Cardiac muscle cell (in vitro differentiated cells and primary cell): ENCODE measurements at regions not wholly inside any gene's neighbourhood (a gene's known extent, or its start where the extent isn't known, plus 50 kb on each side); places are given as distances from the start of the nearest gene placed in this dataset.

Experiments used
- DNase-seq, 2 donors: peaks; one replicate each; pipeline versions ENCODE4 v3.0.0 to v3.0.0-alpha.2; 2010 to 2017; ENCODE audit warnings: low read depth in 1 of 2, low spot score in 1 of 2
- H3K27ac ChIP-seq: fragments of 200-600 bp; sonication (generic); 2 replicates; pipeline ENCODE4 v1.5.1; 2016
- H3K27me3 ChIP-seq: fragments of 200-600 bp; sonication (generic); 2 replicates; pipeline ENCODE4 v1.6.0; 2016; ENCODE audit warnings: control low read depth
- H3K36me3 ChIP-seq: fragments of 200-600 bp; sonication (generic); 2 replicates; pipeline ENCODE4 v1.5.1; 2016; ENCODE audit warnings: control low read depth
- H3K4me1 ChIP-seq: fragments of 200-600 bp; sonication (generic); 2 replicates; pipeline ENCODE4 v1.8.1; 2017; ENCODE audit warnings: low read depth, mild to moderate bottlenecking, mixed run types
- H3K4me3 ChIP-seq: fragments of 200-600 bp; sonication (generic); 2 replicates; pipeline ENCODE4 v1.5.1; 2016; ENCODE audit warnings: mild to moderate bottlenecking
- H3K9me3 ChIP-seq: fragments of 200-600 bp; sonication (generic); 2 replicates; pipeline ENCODE4 v1.5.1; 2017; ENCODE audit warnings: low read depth, mild to moderate bottlenecking, control low read depth
- CTCF ChIP-seq: IDR thresholded peaks from 2 replicates; pipeline ENCODE4 v1.5.1; 2012; ENCODE audit warnings: low read depth, mild to moderate bottlenecking, low read length

DNA sequence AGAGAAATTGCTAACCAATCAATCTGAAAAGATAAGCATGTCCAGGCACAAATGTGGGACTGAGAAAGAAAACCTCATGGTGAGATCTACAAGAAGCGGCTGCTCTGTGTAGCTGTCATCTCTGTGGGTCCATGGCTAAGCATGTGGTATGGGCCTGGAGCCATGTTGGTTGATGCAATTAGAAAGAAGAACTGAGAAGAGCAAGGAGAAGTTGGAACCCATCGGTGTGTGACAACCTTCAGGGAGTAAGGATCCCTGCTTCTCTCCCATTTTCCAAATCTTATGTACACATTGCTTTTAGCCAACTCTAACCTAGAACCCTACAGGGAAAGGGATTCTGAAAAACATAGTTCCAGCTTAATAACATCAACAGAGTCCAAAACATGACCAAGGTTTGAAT, 890.2 kb downstream of the FSTL5 start:
- H3K36me3 ChIP-seq, result no peaks in the 10 kb centered on the region
- no peak overlapping the region for H3K27ac ChIP-seq
- no peak for DNase-seq
- H3K4me3 ChIP-seq, result no peak overlapping the region
- H3K9me3 ChIP-seq, result no peaks in the 10 kb centered on the region
- no peak for TF ChIP-seq CTCF
- H3K4me1 ChIP-seq, result peaks cover 12% of the 10 kb centered on the region
- H3K27me3 ChIP-seq, result no peaks in the 10 kb centered on the region

- Histone ChIP-seq H3K4me1 (peaks cover 3% of the 10 kb centered on the region), H3K9me3 (no peaks in the 10 kb centered on the region), H3K4me3 (no peak overlapping the region), H3K27me3 (no peaks in the 10 kb centered on the region), H3K27ac (no peak overlapping the region), H3K36me3 (no peaks in the 10 kb centered on the region)
- no peak for DNase-seq
- no peak for TF ChIP-seq CTCF
Measured at GRCh38 chr4:161260819-161261218, 903.0 kb downstream of the FSTL5 start.

DNA sequence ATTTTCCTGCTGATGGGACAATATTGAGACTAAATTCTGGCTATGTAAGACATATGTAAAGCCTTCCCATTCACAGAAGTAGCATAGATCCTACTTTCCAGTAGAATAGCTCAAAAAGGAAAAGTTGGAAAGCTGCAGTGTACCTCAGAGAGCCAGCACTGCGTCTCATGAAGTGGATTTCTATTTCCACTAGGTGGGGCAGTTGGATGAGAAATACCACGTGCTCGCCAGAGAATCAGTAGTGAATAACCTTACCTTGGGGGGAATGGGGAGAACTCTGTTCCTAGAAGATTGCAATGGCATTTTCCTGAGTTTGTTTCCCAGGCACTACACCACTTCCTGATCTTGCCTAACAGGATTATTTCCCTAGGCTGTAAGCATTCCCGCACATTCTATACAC, 907.1 kb downstream of the FSTL5 start:
- Histone ChIP-seq H3K27ac (no peak overlapping the region), H3K9me3 (no peaks in the 10 kb centered on the region), H3K4me1 (no peaks in the 10 kb centered on the region), H3K27me3 (no peaks in the 10 kb centered on the region), H3K36me3 (no peaks in the 10 kb centered on the region), H3K4me3 (no peak overlapping the region)
- no peak for TF ChIP-seq CTCF
- no peak for DNase-seq

GRCh38 chr4:161256172-161256571, 907.6 kb downstream of the FSTL5 start:
- no peak overlapping the region for H3K4me3 ChIP-seq

DNA sequence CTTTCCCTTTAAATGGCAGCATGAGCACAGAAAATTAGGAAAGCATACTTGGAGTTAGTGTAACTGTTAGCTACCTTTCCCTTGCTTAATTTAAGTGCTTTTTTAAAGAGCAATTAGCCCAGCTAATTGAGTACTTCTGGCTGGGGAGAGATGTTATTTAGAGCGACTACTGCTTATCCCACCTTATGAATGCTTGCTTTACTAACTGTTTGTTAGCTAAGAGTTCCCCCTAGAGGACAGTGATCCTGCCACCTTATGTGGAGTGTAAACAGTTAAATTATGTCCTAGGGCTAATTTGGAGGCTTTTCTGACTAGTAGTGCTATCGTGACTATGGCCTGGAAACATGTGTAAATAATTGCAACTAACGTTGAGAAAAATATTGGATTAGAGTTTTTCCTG, 909.4 kb downstream of the FSTL5 start:
- H3K4me3 ChIP-seq, result no peak overlapping the region

More at GRCh38 chr4:161256172-161256571, 907.6 kb downstream of the FSTL5 start:
- H3K9me3 ChIP-seq, result no peaks in the 10 kb centered on the region
- H3K36me3 ChIP-seq, result no peaks in the 10 kb centered on the region
- no peak overlapping the region for H3K27ac ChIP-seq
- no peak for DNase-seq
- H3K27me3 ChIP-seq, result no peaks in the 10 kb centered on the region
- H3K4me1 ChIP-seq, result no peaks in the 10 kb centered on the region
- TF ChIP-seq CTCF, result no peak

More for the DNA sequence above, 909.4 kb downstream of the FSTL5 start:
- no peak for TF ChIP-seq CTCF
- Histone ChIP-seq H3K4me1 (no peaks in the 10 kb centered on the region), H3K9me3 (no peaks in the 10 kb centered on the region), H3K27me3 (no peaks in the 10 kb centered on the region), H3K36me3 (no peaks in the 10 kb centered on the region), H3K27ac (no peak overlapping the region)
- no peak for DNase-seq
